ENCODE measurements at regions not wholly inside any gene's neighbourhood (a gene's known extent, or its start where the extent isn't known, plus 50 kb on each side); places are given as distances from the start of the nearest gene placed in this dataset.
"Not testable (repeated sequence)": the region's sequence is repeated elsewhere in the genome, so short reads cannot be mapped to it uniquely, and the experiment has no call there.

DNA sequence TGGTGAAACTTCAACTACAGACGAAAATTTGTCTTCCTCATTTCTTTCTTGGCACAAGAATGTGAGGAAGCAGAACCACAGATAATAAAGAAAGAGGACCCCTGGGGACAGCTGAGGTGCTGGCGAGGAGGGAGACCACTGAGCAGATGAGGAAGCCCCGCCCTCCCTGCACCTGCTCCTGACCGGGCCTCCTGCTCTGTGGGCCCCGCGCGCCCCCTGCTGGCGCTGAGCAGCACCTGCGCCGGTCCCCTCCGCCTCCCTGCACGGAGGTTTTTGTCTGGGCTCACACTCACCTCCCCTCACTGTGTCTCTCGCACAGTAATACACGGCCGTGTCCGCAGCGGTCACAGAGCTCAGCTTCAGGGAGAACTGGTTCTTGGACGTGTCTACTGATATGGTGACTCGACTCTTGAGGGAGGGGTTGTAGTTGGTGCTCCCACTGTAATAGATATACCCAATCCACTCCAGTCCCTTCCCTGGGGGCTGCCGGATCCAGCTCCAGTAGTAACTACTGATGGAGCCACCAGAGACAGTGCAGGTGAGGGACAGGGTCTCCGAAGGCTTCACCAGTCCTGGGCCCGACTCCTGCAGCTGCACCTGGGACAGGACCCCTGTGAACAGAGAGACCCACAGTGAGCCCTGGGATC, 1100.7 kb downstream of the TMEM121 start:
- TF ChIP-seq, protein P1, sequence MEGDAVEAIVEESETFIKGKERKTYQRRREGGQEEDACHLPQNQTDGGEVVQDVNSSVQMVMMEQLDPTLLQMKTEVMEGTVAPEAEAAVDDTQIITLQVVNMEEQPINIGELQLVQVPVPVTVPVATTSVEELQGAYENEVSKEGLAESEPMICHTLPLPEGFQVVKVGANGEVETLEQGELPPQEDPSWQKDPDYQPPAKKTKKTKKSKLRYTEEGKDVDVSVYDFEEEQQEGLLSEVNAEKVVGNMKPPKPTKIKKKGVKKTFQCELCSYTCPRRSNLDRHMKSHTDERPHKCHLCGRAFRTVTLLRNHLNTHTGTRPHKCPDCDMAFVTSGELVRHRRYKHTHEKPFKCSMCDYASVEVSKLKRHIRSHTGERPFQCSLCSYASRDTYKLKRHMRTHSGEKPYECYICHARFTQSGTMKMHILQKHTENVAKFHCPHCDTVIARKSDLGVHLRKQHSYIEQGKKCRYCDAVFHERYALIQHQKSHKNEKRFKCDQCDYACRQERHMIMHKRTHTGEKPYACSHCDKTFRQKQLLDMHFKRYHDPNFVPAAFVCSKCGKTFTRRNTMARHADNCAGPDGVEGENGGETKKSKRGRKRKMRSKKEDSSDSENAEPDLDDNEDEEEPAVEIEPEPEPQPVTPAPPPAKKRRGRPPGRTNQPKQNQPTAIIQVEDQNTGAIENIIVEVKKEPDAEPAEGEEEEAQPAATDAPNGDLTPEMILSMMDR (conservative IDR thresholded peaks at IDR 0.05 in 1 of 2, IDR thresholded peaks at IDR 0.05 in 1 of 2; ENCODE audit: low read depth in 1 of 2, low read length in 2 of 2) = not testable (repeated sequence)
- TF ChIP-seq EZH2 (IDR thresholded peaks at IDR 0.05; ENCODE audit: low read length, missing control alignments) = not testable (repeated sequence)
